Stimulated activated CD8-positive, alpha-beta memory T cell treated with anti-CD3 and anti-CD28 coated beads, Interleukin-15, amount 100 ng/mL, for 1 hour (primary cell): ENCODE measurements at regions not wholly inside any gene's neighbourhood (a gene's known extent, or its start where the extent isn't known, plus 50 kb on each side); places are given as distances from the start of the nearest gene placed in this dataset.

Source experiments
- DNase-seq: peaks from one replicate; pipeline ENCODE4 v3.0.0-alpha.2; 2020; ENCODE audit warnings: low read depth

DNA sequence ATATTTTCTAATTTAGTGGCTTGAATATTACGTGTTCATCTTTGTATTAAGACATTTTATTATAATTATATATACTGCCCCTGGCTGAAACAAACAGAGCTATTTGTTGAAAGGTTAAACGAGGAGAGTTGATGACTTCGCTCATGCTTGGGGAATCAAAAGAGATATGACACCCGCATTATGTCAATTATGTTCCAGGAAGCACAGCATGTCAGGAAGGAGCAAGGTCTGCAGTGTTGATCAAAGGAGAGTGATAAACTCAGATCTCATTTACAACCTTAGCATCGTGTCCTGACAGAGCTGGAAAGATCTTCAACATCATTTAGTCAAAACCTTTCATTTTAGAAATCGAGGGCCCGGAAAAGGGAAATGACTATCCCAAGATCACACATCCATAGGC, 510.1 kb downstream of the TDRD15 start:
- no peak for DNase-seq

DNA sequence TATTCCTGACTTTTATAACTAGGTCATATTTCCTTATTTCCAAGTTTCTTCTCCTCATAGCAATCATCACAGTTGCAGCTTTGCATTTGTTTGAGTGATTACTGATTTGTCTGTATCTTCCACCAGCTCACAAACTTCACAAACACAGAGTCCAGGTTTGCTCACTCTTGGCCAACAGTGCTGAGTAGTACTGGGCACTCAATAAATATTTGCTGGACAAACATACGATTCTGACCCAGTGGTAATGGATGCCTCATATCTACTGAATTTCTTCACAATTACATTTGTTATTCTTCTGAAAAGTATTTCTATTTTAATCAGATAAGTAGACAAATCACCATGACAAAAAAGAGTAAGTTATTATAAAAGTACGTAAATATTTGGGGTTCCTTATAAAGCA, 516.3 kb downstream of the TDRD15 start:
- no peak for DNase-seq

DNA sequence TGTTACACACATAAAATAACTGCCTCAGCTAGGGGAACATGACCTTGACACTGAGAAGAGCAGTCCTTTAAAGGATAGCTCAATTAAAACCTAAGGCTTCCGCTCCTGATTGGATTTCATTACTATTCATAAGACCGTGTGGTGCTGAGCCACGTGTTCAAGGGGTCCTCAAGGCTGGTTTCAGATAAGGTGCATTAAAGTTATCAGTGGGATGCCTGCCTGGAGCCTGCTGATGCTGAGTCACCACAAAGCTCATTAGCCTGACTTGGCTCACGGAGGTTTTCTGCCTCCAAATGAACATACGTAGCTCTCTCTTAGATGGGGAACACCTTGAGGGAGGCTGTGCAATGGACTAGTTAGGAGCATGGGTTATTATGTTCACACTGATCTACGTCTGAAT, 518.9 kb downstream of the TDRD15 start:
- DNase-seq, result no peak

DNA sequence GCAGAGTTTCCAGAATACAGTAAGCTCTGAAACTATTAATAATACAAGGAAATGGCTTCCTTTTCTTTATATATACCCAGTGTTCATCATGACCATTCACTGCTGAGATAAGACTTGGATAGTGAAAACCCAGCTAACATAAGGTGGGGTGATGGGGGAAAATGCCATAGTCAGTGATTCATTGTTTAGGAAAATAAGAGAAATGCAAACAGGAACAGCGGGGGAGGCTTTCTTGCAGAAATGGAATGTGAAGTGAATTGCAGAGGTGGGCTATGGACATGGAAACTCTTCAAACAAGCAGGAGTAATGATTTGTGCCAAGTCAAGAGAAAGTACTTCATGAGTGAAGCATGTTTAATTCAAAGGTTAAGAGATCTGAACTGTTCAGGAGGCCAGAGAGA, 519.4 kb downstream of the TDRD15 start:
- no peak for DNase-seq

DNA sequence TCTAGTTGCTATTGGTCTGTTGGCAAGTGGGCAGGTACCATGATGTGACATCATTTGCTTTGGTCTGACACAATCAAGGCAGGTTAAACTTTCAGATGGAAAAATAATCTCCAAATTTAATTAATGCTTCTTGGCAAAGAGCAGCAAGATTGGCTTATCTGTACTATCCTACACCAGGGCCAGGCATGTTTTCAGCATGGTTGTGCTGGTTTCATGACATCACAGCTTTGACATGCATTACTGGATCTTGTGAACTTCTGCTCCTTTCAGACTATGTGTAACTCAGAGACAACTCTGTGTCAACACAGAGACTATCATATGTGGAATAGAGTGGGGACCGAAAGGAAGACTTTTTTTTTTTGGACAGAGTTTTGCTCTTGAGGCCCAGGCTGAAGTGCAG, 520.5 kb downstream of the TDRD15 start:
- DNase-seq, result no peak

DNA sequence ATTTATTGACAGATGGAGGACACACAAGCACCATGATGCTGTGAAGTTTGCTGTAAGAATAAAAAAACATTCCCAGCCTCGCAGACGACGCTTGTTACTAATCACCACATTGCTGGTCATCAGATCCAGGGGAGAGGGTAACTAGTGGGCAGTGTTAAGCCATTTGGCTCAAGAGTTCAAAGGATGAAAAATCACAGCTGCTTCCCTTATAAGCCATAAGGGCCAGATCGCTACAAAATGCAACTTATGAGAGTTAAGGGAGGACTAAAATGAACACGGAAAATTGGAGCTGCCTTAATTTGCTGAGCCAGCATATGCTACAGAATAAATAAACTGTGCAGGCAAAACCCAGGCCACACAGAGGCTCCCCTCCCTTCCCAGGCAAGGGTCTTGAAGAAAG, 522.6 kb downstream of the TDRD15 start:
- no peak for DNase-seq

DNA sequence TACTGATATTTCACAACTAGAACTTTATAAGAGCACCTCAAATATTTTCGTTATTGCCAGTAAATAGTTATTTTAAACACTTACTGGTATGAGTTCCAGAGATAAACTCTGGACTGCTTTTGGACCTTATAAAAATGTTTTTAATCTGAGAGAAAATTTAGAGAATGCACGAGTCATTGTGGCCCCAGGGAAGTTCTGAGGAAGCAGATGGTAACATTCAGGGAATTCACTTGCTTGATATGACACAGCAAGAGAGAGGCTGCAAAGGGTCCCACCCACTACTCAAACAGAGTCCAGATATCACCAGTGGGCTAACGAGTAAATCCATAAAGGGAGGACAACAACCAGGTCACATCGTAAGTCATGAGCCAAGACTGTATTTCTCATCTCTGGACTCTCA, 526.8 kb downstream of the TDRD15 start:
- DNase-seq, result no peak

DNA sequence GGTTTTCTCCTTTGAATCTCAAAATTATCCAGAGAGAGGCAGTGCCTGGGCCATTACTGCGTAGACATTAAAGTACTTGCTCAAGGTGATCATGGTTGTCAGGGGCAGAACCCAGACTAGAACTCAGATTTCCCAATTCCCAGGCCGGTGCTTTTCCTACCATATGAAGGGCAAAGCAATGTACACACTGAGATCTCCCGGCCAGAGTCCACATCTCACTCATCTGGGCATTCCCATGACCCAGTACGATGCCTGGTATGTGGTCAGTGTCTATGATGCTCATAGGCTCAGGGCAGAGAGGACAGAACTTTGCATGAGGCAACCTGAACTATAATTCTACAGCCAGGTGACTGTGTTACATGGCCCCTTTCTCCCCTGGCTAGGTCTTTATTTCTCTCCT, 531.4 kb downstream of the TDRD15 start:
- DNase-seq, result no peak

DNA sequence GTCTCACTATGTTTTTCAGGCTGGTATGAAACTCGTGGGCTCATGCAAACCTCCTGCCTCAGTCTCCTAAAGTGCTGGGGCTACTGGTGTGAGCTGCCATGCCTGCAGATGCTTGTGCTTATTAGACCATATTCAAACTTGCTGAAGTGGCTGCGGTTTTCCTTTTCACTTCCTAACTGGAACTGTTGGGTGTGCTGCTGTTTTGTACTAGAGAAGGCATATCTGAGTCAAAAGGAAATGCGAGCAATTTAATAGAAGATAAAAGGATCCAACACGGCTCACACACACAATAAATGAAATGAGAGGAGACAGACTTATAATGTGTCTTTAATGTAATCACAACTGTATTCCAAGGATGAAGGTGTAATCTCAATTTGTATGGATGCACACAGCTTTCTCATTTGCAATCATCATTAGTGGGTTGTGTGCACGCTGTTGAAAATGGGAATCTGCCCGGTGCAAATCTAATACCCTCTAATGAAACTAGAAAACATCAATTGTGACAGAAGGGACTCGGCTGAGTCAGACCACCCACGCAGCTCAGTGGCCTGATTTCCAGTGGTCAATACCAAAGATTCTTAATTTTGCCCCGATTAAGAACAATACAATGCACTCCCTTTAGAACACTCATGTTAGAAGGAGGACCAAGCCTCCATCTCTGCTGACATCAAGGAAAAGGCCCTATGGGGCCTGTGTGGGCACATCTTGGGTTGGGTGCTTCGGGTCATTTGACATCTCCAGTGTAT, 532.7 kb downstream of the TDRD15 start:
- DNase-seq, result no peak

DNA sequence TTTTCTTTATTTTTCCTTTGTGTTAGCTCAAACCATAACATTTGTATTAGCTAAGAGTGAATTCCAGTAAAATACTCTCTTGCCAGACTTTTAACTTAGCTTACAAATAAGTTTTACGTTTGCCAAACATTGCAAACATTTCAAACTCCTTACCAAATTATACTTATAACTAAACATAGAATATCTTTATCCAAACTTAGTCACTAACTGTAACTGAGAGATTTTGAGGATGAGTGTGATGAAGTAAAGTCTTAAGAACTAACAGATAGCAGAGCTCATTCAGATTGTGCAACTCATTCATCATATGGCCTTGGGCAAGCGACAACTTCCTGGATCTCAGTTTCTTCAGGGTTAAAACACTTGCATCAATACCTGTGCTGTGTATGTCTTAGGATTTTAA, 533.7 kb downstream of the TDRD15 start:
- DNase-seq, result no peak

DNA sequence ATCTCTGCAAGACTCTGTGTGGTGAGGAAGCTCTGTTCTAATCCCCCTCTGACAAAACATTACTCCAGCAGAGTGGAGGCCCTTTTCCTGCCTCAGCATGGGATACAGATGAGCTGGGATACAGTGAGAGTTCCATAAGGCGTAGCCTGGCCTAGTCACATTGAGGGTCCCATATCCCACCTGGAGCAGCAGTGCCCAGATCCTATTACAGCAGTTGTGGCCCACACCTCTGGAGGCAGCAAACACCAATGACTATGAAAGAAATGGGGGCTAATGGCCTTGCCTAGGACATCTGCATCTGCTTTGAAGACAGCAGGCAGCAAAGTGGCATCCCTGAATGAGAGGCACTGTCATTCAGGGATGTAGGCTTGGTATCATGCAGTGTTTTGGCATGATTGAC, 534.5 kb downstream of the TDRD15 start:
- no peak for DNase-seq

DNA sequence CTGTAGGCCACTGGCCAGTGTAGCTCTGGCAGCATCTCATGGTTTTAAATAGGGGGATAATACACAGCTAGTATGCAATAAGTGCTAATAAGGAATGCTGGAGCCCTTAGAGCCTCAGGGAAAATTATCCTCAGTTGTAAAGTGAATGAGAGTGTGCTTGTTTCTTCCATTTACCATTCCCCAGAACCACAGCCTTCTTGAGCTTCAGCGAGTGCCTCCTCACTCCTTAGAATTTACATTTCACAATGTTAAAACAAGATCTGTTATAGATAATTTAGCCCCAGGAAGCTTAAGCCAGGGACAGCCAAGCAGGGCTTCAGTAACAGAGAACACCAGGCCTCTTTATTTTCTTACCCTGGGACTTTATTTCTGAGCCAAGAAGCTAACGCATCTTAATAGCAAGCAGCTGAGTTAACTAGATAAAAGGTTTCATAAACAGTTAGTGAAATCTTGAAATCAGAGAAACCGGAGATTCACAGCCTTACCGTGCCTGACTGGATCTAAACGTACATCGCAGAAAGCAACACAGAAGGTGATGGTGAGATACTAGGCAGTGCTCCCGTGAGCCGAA, 535.2 kb downstream of the TDRD15 start:
- DNase-seq, result no peak

DNA sequence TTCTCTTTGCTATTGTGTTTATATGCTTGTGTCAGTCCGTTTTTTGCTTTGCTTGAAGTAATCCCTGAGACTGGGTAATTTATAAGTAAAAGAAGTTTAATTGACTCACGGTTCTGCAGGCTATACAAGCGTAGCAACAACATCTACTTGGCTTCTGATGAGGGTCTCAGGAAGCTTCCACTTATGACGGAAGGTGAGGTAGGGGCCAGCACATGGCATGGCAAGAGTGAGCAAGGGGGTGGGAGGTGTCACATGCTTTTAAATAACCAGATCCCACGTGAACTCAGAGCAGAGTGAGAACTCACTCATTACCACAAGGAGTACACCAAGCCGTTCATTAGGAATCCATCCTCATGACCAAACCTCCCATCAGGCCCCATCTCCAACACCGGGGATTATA, 540.3 kb downstream of the TDRD15 start:
- no peak for DNase-seq

DNA sequence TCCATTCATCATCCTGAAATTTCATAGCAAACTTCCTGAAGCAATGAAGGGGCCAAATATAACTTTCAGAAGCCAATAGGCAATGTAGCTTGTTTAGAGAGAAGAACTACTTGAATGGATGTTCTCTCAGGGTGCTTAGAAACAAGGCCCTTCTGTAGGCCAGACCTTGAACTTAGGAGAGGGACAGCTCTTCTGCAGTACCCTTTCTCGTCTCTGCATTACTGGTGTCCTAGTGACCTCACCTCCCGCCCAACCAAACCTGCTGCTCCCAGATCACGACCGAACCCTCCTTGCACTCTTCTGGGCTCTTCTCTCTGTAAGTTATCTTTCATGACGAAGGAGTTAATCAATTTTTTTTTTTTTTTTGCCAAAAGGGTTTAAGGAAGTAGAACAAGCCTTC, 543.9 kb downstream of the TDRD15 start:
- DNase-seq, result no peak

DNA sequence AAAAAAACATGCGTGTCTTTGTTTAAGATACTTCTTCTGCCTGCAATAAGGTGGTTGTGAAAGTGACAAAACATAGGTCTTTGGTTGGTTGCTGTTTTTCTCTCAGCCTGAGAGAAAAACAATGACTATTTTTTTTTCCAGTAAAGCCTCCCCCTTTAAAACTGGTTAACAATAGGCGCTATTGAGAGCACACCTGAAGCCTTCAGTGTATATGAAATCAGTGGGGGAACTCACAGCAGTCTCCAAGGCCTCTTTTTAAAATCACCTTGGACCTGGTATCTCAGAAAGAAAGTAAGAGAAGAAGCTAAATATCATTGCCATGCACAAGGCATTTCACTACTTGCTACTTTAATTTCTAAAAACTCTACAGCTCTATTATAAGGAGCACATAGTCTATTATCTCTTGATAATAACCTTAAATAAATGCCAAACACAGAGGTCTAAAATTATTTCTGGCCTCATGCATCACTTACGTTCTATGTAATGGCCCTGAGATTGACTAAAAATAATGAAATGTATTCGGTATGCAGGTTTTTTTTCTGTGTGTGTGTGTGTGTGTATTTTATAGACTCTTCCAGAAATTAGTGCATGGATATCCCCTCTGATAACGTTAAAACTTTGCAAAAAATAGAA, 544.4 kb downstream of the TDRD15 start:
- no peak for DNase-seq

DNA sequence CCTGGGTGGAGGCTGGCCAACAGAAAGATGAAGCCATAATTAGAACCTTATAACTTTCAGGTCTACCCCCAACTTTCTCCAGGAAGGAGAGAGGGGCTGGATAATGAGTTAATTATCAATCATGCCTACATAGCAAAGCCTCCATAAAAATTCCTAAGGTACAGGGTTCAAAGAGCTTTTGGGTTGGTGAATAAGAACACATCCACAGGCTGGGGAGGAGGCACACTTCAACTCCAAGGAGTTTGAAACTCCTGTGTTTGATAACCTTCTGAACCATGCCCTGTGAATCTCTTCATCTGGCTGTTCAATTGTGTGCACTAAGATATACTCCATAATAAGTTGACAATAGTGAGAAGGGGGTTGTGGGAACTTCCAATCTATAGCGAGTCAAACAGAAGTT, 552.3 kb downstream of the TDRD15 start:
- DNase-seq, result no peak

DNA sequence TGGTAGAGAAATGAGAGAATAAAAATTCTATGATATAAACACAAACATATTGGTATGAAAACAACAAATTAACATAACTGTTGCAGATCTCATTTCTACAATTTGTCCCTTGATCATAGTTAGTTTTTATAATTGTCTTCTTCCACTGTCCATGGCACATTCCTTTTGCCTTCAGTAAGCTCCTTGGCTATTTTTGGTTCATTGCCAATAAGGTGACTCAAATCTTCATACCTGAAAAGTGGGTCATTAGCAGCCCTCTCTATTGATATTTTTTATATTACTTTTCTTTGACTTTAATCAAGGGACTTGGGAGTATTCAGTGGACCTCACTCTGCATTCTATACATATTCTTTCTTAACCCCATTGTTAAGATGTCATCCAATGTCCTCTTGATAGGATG, 552.9 kb downstream of the TDRD15 start:
- DNase-seq, result no peak

DNA sequence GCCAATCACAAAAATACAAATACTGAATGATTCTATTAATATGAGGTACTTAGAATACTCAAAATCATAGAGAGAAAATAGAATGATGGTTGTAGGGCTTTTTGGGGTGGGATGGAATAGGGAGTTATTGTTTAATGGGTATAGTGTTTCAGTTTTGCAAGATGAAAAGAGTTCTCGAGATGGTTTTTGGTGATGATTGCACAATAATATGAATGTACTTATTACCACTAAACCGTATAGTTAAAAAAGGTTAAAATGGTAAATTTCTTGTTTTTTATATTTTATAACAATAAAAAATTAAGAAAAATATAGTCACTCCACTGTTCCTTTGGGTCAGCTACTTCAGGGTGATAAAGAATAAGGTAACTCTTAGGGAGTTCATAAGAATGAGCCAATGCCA, 560.1 kb downstream of the TDRD15 start:
- DNase-seq, result no peak

DNA sequence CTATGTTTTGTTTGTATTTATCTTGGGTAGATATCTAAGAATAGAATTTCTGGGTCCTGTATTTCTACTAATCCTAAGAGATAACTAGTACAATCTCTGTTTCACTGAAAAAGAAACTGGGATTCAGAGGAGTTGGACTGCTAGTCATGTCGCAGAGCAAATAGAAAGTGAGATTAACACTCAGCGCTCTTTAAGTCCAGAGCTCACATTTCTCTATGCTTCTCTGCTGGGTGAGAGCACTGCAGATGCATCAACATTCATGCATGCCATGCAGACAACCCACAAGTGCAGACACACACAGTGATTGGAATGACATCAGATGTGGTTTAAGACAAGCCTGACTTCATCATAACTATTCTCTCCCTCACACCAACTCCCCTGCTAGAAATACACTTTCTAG, 563.8 kb downstream of the TDRD15 start:
- DNase-seq, result no peak

DNA sequence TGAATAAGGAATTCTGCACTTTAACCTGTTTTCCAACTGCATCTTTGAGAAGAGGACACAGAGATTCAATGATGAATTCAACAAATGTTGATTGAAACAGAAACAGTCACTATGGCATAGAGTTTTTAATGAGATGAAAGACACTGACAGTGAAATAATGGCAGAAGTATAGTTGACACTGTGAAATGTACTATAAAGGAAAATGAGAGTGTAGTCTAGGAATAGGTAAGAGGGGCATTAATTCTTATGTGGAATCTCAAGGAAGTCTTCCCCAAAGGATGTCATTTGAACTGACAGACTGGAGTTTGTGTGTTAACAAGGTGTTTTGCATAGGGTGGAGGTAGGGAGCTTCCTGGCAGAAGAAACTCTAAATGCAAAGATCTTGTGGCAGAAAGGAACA, 566.2 kb downstream of the TDRD15 start:
- DNase-seq, result no peak

DNA sequence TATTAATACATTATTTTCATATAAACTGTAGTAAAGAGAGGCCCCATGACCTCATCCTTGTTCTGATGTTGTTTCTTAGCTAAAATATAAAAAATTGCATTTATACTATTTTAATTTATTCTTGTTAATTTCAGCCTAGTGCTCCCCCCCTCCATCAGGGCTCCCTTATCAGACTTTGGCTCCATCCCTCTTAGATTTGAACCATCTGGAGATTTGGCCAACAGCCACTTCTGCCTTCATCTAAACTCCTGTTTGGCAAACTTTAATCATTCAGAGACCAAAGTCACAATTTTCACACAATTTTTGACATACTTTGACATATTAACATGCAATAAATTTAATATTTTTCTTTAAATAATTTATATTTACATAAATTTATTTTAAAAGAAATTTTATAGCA, 569.3 kb downstream of the TDRD15 start:
- no peak for DNase-seq

DNA sequence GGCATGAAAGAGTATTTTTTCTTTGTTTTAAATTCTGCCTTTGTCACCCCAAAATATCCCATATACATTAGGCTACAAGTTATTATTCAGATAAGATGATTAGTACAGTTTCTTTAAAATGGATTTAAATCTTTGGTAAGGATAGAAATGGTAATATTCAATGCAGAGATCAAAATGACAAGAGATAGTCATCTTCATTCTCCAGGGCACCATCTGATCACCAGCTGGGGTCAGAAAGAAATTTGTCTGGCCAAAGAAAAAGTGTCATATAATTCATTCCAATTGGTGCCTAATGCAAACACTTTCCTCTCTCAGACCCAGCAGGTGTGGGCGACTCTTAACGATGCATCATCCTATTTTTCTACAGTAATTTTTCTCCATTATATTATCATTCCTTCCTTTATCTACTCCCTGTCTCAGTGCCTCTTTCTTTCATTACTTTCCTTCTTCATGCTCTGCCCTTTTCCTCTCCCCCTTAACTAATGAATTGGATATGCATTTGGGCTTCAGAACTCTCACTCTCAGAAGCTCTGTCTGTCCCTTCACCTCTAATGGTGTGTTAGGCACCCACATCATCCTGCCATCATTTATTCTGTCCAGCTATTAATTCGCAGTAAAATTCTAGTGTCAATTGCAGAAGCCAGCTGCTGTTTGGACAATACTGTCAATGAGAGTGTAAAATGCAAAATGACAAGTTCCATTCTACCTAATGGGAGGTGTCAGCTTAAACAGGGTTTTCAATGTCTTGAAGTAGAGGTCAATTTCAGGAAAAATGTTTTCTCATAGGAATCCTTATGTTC, 570.5 kb downstream of the TDRD15 start:
- DNase-seq, result no peak

DNA sequence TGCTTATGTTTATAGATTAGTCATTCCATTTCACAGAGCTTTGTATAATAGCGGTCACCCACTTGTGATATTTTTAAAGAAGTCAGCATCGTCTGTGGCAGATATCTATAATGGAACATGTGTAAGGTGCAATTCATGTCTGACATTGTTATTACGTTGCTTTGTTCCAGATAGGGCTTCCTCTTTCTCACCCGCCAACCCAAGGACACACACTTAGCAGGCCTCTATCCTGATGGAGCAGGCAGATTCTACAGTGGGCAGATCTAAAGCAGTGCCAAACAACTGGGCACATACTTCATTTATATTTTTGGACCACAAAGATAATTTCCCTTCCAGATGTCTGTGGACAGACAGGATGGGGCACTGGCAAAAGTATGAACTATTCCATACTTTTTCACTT, 573.1 kb downstream of the TDRD15 start:
- no peak for DNase-seq
